GM19438 (cell line): ENCODE measurements at regions not wholly inside any gene's neighbourhood (a gene's known extent, or its start where the extent isn't known, plus 50 kb on each side); places are given as distances from the start of the nearest gene placed in this dataset.

Source experiments
- ATAC-seq: cut with Tn5 transposase; IDR thresholded peaks from one replicate; pipeline ENCODE4 v1.9.1; 2021; ENCODE audit warnings: low read depth; ENCODE audit not compliant: unreplicated experiment

GRCh38 chr4:18938343-18939099 lies 917.0 kb upstream of the LCORL start:
- ATAC-seq: no peak

- no peak for ATAC-seq
These were observed 916.2 kb upstream of the LCORL start for GRCh38 chr4:18937746-18938145.

GRCh38 chr4:18937080-18937479 lies 915.5 kb upstream of the LCORL start:
- ATAC-seq: no peak

- no peak for ATAC-seq
These were observed 914.2 kb upstream of the LCORL start for GRCh38 chr4:18935659-18936345.

GRCh38 chr4:18934197-18934596 lies 912.6 kb upstream of the LCORL start:
- no peak for ATAC-seq

GRCh38 chr4:18932730-18933339 lies 911.3 kb upstream of the LCORL start:
- ATAC-seq: no peak

GRCh38 chr4:18931643-18932377 lies 910.3 kb upstream of the LCORL start:
- ATAC-seq: no peak

- no peak for ATAC-seq
These were observed 908.9 kb upstream of the LCORL start for GRCh38 chr4:18930487-18930886.

- ATAC-seq: no peak
These were observed 902.1 kb upstream of the LCORL start for GRCh38 chr4:18923496-18924161.

- ATAC-seq: no peak
These were observed 896.1 kb upstream of the LCORL start for GRCh38 chr4:18917689-18918088.

- no peak for ATAC-seq
These were observed 892.6 kb upstream of the LCORL start for GRCh38 chr4:18914182-18914581.

GRCh38 chr4:18894928-18895327 lies 873.4 kb upstream of the LCORL start:
- ATAC-seq: no peak

GRCh38 chr4:18882468-18882867 lies 860.9 kb upstream of the LCORL start:
- no peak for ATAC-seq

GRCh38 chr4:18881556-18881955 lies 860.0 kb upstream of the LCORL start:
- ATAC-seq: no peak

GRCh38 chr4:18880871-18881270 lies 859.3 kb upstream of the LCORL start:
- ATAC-seq: no peak

- no peak for ATAC-seq
These were observed 857.0 kb upstream of the LCORL start for GRCh38 chr4:18878561-18878960.

- ATAC-seq: no peak
These were observed 847.6 kb upstream of the LCORL start for GRCh38 chr4:18869166-18869565.

GRCh38 chr4:18860836-18861530 lies 839.4 kb upstream of the LCORL start:
- ATAC-seq: no peak

- no peak for ATAC-seq
These were observed 837.9 kb upstream of the LCORL start for GRCh38 chr4:18859468-18859867.
